GM19025 (cell line): ENCODE measurements at regions not wholly inside any gene's neighbourhood (a gene's known extent, or its start where the extent isn't known, plus 50 kb on each side); places are given as distances from the start of the nearest gene placed in this dataset.

Source experiments
- ATAC-seq: cut with Tn5 transposase; IDR thresholded peaks from one replicate; pipeline ENCODE4 v1.9.1; 2021; ENCODE audit warnings: mild to moderate bottlenecking, low read depth, moderate library complexity; ENCODE audit not compliant: unreplicated experiment

DNA sequence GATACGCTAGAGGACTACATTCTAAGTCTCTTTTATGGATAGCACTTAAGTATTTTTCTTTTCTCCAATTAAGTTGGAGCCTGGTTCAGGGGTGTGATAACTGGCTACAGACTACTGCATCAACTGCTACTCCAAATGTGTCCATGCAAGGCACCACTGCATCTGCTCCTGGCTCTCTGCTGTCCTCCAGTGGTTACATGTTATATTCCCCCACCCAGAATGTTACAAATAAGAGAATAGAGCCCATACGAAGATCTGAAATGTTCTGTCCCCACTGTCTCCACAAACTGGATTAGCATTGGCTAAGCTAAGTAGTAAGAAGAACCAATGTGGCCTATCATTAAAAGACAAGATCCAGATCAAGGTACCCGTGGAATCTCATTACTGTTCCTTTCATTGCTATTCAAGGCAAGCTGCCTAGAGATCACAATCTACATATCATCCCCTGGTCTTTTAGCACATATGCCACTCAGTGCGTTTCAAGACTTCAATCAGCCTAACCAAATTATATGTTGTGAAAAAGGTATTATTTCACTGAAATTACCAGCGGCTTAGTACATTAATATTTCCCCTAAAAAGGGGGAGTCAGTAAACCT lies 308.3 kb upstream of the SLC8A1 start:
- no peak for ATAC-seq

DNA sequence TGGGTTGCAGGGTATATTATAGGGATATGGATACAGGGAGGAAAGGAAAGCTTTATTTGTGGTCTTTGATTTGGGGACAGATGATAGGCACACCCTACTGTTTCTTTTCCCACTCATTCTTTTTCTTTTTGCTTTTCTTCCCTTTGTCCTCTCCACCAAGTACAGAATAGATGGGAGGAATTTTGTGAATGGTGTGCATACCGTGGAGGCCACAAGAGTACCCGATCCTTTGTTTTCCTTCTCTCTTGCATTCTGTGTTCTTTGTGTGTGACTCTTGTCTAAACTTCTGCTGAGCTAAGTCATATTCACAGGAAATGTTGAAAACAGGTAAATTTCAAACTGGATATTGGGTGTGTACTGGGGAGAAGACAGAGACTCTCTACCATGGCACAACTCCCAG lies 321.4 kb upstream of the SLC8A1 start:
- ATAC-seq = no peak

DNA sequence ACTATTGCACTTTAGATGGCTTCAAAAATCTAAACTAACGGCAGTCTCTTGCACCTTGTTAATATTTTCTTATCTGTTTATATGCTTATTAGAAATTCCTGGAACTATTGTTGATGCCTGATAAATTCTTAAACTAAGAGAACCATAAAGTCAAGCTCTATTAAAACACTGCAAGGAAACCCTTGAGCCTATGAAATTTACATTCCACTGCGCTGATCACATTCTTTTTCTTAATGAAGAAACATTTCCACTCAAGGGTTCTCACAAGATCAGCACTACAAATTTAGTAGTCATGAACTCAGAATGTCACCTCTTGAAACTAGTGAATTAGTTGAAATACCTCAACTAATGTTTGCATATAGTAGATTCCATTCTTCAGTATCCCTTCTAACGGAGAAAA lies 331.8 kb upstream of the SLC8A1 start:
- no peak for ATAC-seq

DNA sequence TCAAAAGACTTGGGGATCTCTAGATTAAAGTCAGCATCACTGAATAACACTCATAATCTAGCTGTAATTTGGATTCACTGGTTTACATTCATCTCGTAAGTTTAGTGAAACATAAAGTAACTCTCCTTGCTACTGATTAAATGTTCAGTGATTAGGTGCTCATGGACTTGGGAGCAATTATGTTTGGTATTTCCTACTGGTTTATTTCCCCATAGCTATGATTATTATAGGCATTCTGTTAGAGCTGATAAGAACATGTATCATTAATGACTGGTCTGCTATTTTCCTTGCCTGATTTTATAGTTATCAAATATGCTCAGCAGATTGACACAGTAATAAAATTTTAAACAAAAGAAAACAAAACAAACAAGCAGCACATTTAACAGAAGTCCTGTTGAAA lies 334.7 kb upstream of the SLC8A1 start:
- ATAC-seq = no peak

DNA sequence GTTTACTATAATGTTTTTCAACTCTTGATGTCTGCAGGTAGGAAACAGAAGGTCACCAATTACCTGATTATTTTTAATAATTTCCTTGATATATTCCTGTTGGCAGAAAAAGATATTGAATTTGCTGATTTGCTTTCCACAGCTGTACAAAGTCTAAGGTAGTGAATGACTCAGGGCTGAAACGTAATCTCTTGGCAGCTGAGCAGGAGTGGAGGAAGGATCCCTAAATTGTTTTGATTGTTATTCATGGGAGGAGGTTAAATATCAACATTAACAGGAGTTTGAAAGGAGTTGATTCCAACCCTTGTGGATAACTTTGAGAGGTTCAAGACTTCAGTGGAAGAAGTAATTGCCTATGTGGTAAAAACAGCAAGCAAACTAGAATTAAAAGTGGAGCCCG lies 345.2 kb upstream of the SLC8A1 start:
- ATAC-seq = no peak

DNA sequence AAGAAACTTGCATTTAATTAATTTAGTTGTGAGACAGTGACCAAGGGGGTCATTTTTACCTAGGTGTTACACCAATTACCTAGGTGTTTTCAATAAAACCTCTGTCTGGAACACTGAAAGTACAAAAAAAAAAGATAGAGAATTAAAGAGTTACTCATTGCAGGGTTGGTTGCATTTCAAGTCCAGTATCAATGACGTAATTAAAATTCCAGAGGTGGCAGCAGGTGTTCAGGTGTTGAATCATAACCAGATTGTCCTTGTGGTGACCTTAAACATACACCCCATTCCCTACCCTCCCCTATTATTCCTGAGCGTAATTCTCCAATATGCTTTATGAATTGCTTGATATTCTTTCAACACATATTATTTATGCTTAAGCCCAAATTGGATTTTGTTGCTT lies 352.0 kb upstream of the SLC8A1 start:
- no peak for ATAC-seq

DNA sequence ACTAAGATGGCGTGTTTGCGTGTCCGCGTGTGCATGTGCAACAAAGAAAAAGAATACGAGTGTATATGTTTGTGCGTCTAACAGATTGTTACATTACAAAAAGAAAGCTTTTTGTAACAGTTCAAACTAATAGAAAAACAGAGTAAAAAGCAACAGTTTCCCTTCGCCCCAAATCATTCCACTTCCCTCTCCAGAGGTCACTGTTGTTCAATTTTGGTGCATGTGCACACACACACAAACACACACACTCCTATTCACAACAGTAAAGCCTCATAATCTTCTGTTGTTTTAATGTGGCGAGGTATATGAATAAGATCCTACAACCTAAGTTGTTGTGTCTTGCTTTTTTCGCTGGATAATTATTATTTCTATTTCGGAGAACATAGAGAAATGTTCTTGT lies 357.3 kb upstream of the SLC8A1 start:
- no peak for ATAC-seq

DNA sequence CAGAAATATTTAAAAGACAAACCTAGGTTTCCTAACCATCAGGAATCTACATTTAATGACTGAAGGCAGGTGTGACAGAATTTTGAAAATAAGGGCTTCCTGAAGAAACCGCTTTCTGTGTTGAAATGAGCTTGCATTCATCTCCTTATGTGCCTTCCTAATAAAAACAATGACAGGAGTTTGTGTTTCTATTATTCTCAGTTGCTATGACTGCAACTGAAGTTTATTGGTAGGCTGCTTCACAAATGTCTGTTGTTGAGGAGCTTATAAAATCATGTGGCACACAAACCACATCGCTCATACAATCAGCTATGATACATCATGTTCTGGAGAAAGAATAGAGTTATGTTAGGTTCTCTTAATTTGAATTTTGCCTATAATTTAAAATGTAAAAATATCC lies 362.7 kb upstream of the SLC8A1 start:
- no peak for ATAC-seq

DNA sequence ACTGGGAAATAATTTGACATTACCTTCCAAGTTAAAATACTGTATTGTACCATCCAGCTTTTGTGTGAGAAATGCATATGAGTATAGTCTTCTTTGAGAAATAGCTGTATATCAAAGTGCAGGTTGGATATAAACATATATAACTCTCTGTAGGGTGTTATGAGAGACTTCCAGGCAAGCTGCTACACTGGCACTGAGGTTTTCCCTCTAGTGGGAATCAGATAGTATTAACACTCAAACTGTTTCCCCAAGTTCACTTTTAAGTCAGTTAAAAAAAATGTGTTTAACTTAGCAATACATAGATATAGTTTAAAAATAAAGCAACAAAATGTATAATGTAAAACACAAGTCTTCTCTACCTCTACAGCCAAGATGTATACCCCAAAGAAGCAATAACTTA lies 368.4 kb upstream of the SLC8A1 start:
- no peak for ATAC-seq

DNA sequence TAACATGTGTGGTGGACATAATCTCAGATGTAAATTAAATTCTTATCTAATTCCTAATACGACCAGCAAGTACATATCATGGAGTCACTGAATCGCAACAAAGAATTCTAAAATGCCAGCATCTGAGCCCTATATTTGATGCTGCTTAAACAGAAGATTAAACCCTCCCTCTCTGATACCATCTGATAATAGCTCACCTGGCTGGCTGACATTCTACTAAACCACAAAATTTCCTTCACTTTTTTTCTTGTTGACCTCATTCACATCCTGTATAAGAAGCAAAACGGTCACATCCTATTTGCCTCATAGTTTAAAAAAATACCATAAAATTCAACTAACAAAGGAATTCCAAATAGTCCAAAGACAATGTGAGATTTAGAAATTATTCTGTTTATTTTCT lies 371.6 kb upstream of the SLC8A1 start:
- no peak for ATAC-seq

DNA sequence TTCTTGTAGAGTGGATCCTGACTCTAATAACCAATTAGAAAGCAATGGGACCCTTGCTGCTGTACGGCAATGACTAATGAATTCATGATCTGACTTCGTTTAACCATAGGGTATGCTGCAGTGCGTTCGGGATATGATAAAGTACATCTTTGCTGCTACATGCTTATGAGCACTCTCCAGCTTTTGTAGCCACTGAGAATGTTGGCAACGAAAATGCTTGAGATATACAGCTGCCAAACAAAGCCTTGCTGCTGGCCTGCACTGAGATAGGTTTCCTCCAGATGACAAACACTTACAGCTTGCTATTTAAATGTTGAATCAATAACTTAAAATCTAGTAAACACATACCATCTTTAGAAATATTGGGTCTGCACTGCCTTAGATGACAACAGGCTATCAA lies 372.4 kb upstream of the SLC8A1 start:
- ATAC-seq = no peak

DNA sequence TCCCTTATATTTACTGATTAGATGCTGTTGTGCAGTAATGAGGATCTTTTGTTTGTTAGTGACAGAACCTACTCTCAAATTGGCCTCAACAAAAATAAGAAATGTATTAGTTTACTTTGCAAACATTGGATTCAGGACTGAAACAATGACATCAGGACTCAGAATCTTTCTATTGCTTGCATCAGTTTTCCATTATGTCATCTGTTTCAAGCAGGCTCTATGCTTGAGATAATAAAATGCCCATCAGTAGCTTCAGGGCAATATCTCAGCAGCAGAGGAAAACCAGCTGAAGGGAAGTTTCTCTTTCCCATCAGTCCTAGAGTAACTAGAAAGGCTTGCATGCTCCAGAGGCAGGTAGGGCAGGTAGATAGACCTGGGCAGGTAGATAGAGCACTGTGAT lies 375.5 kb upstream of the SLC8A1 start:
- no peak for ATAC-seq

DNA sequence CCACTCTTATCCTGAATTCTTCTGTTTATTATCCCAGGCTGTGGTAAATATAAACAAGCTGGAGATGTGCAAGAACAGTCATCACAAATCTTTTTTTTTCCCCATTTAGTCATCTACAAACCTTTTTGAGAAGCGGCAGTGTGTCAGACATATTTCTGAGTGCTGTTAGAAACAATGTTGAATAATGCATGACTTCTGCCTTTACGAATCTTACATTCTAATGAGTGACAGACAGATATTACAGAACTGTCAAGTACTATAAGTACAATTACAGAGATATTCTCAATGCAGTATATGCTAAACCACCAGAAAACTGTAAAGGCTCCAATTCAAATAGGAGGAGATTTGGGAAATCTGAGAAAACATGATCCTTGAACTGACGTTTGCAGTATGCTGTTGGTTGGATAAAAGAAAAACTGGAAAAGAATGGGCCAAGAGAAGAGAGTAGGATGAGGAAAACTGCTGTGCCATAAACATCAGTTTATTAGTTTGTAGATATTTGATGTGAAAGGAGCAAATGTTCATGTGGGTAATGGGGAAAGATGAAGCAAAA lies 379.5 kb upstream of the SLC8A1 start:
- ATAC-seq = no peak

DNA sequence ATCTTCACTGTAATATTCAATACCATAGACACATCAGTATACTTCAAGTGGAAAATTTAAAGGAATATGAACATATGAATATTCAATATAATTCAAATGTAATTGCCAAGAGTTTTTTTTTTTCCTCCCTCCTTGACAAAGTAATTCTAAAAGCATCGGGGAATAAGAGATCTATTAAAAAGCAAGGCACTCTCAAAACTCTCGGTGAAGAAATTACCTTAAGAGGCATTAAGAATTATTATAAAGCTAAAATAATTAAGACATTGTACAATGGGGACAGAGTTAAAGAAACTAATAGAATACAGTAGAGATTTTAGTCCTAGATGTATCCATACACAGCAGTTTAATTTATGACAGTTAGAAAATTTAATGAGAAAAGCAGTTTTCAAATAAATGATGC lies 390.0 kb upstream of the SLC8A1 start:
- no peak for ATAC-seq

DNA sequence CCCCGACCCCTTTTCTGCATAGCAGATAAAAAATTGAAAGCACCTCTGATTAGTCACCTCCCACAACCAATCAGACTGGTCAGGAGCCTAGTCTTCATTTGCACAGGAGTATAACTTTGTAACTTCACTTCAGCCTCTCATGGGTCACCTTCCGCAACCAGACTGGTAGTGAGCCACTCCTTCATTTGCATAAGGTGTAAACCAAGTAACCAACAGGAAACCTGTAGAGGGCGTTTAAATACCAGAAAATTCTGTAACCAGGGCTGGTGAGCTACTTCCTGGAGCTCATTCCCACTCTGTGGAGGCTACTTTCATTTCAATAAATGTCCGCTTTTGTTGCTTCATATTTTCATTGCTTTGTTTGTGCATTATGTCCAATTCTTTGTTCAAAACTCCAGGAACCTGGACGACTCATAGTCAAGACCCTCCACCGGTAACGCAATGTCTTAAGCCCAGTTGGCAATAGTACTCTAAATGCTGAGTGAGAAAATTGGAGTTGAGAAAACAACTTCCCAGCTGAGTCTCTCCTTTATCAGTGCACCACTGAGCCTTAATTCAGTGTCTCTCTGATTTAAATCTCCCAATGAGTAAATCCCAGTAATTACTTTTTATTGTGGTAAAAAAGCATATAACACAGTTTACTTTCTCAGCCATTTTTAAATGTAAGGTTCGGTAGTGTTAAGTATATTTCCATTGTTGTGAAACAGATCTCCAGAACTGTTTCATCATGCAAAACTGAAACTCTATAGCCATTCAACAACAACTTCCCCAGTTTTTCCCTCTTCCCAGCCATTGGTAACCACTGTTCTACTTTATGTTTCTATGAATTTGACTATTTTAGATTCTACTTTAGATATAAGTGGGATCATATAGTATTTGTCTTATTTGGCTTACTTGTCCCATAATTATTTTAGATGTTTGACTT lies 392.7 kb upstream of the SLC8A1 start:
- ATAC-seq = no peak

DNA sequence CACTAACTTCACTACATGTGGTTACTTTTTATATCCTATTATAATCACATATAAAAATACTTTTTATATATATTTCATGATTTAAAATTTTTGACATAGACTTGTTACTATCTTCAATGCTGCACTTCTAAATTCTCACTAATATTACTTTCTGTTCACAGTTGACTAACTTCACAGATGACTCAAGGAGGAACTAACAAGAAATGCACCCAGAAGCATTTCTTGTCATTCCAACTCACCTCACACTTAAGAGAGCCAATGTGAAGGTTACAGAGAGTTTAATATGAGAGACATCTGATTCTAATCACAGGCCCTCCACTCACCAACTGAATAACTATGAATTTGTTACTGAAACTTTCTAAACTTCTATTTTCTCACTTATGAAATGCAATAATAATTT lies 399.8 kb upstream of the SLC8A1 start:
- no peak for ATAC-seq

DNA sequence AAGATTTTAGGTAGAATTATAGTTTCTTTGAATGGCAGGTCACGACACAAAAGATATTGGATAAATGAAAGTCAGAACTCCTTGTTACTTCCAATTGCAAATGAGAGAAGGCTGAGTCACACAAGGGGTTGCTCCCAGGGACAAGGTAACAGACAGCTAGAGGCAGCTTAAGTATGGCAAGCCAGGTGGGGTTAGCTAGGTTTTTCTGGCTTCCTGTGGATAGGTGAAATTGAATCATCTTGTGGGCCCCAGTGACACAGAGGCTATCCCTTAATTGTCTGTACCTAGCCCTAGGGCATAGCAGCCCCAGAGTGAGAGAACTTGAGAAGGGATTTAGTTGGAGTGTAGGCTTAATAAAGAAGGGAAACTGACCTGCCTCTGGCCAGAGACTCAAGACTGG lies 407.7 kb upstream of the SLC8A1 start:
- no peak for ATAC-seq

DNA sequence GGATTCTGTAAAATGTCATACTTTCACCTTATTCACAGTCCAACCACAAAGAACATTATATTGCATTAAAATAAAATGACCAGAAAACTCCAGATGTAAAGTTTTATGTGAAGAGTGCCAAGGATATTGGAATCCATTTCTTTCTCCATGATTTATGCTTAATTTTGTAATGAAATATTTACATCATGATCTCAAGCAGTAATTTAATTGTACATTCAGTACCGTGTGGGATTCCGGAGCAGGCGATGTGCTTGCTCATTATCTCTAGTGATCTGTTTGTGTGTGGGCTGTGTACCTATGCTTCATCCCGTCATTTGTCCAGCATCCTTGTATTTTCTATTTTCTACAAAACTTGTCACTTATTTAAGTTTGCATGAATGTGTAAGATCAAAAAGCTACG lies 415.9 kb upstream of the SLC8A1 start:
- ATAC-seq = no peak

DNA sequence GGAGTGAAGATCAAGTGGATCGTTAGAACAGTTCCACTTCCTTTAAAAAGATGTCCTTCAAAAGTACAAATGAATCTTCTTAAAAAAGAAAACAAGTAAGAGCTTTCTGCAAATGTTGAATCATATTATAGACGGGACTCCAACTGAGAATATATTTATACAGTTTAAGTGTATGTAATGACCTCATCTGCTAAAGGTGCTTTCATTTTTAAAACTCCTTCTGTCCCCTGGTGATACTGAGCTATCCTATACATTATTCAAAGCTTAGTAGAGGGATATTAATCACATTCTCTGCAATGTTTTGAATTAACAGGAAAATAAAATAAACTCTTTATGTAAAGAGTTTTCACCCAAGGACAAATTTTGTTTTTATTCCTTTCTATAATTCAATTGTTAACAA lies 420.7 kb upstream of the SLC8A1 start:
- ATAC-seq = no peak

DNA sequence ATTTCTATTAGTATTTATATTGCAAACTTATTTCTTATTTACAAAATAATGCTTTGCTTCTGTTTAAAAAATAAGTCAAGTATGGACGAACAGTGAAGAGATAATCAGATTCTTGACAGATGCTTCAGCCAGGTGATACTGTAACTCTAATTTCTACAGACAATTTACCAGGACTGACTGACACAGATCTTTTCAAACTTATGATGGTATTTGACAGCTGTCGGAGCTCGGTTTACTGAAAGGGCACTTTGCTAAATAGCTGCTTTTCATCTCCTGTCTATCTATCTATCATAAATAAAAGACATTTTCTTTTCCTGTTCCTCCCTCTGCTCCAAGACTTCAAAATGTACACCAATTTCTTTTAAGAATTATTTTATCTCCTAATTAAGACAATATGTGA lies 422.5 kb upstream of the SLC8A1 start:
- ATAC-seq = no peak

DNA sequence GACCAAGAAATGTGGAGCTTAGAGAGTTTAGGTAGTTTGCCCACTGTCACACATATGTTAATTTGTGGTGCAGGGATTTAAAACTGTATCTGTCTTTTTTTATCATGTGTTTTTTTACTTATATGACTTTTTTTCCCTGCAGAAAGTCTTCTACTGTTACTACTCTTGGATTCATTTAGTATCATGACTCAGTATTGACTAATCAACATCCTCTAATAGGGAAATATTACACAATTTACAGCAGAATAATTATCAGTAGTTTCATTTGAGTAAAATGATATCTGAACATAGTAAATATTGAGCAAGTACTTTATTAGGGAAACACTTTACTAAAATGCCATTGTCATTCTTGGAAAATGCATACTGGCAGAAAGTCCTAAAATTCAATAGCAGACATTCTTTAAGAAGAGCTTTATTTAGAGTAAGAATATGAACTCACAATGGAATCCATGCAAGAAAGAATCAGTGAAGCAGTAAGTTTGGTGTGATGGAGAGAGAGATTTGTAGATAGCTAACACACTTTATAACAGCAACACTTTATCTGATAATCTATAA lies 425.9 kb upstream of the SLC8A1 start:
- ATAC-seq = no peak

DNA sequence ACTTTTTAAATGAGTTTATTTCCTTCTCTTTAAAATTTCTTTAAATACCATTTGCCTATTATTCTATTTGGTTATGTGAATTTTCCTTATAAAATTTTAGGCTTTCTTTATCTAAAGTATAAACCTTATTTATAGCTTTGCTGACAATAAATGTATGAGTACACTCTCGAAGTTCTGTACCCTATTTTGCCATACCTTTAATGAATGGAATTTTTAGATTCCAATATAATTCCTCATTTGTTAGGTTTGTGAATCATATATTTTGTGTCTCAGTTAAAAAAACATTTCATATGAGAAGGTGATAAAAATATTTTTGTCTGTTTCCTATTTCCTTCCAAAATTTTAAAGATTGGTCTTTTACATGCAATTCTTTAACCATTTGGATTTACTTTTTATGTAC lies 427.4 kb upstream of the SLC8A1 start:
- ATAC-seq = no peak
